WTC11 (cell line): ENCODE measurements at regions not wholly inside any gene's neighbourhood (a gene's known extent, or its start where the extent isn't known, plus 50 kb on each side); places are given as distances from the start of the nearest gene placed in this dataset.

Experiments
- ATAC-seq: fragments of 200-7000 bp; cut with Tn5 transposase; 2 replicates; pipeline ENCODE4 v1.10.0; 2021; ENCODE audit warnings: mild to moderate bottlenecking, moderate library complexity
- CTCF ChIA-PET: fragments of 300-600 bp; sonication (Branson Sonifier 250); formaldehyde crosslinking; loops from one replicate; lab custom pipeline; 2021; ENCODE audit warnings: antibody characterized with exemption; lab: Charles Lee
- POLR2A ChIA-PET: fragments of 350-600 bp; sonication (Branson Sonifier 250); formaldehyde crosslinking; loops from one replicate; lab custom pipeline; 2021; ENCODE audit warnings: antibody characterized with exemption; lab: Charles Lee
- DNase-seq: peaks from one replicate; pipeline ENCODE4 v3.0.0; 2021; ENCODE audit warnings: low spot score
- H3K27ac Mint-ChIP-seq: 2 replicates; pipeline ENCODE4 v1.8.0; 2021; ENCODE audit warnings: mixed read lengths
- H3K27me3 Mint-ChIP-seq: 2 replicates; pipeline ENCODE4 v1.8.0; 2021; ENCODE audit warnings: low read depth, mild to moderate bottlenecking, moderate library complexity, mixed read lengths
- H3K36me3 Mint-ChIP-seq: 2 replicates; pipeline ENCODE4 v1.8.0; 2021; ENCODE audit warnings: mixed read lengths
- H3K4me1 Mint-ChIP-seq: 2 replicates; pipeline ENCODE4 v1.8.0; 2022; ENCODE audit warnings: mixed read lengths
- H3K4me3 Mint-ChIP-seq: 2 replicates; pipeline ENCODE4 v1.8.0; 2021; ENCODE audit warnings: mild to moderate bottlenecking, moderate library complexity, mixed read lengths
- H3K9me3 Mint-ChIP-seq: 2 replicates; pipeline ENCODE4 v1.8.0; 2021; ENCODE audit warnings: mixed read lengths
- FOXP1 ChIP-seq: sonication (generic); formaldehyde crosslinking; IDR thresholded peaks from 2 replicates; pipeline ENCODE4 v1.8.0; 2022; ENCODE audit warnings: missing genetic modification reagents, mild to moderate bottlenecking, moderate library complexity, borderline replicate concordance
- GTF2I ChIP-seq: fragments of 250-450 bp; sonication (Bioruptor Pico); conservative IDR thresholded peaks from 2 replicates; pipeline ENCODE4 v1.4.0; 2021; ENCODE audit warnings: mild to moderate bottlenecking
- SMAD3 ChIP-seq: sonication (generic); formaldehyde crosslinking; IDR thresholded peaks from 2 replicates; pipeline ENCODE4 v1.8.0; 2022; ENCODE audit warnings: missing genetic modification reagents, mild to moderate bottlenecking, borderline replicate concordance
- ZBTB43 ChIP-seq: sonication (generic); formaldehyde crosslinking; IDR thresholded peaks from 2 replicates; pipeline ENCODE4 v1.8.1; 2023; ENCODE audit warnings: mild to moderate bottlenecking, missing genetic modification reagents
- ZNF219 ChIP-seq: sonication (generic); formaldehyde crosslinking; IDR thresholded peaks from 2 replicates; pipeline ENCODE4 v1.8.0; 2023; ENCODE audit warnings: missing genetic modification reagents, mild to moderate bottlenecking, borderline replicate concordance
- ZNF281 ChIP-seq: sonication (generic); formaldehyde crosslinking; IDR thresholded peaks from 2 replicates; pipeline ENCODE4 v1.8.0; 2023; ENCODE audit warnings: mild to moderate bottlenecking, missing genetic modification reagents
- ZNF396 ChIP-seq: fragments of 250-450 bp; sonication (Bioruptor Pico); IDR thresholded peaks from 2 replicates; pipeline ENCODE4 v1.8.0; 2021; ENCODE audit warnings: mild to moderate bottlenecking, moderate library complexity, borderline replicate concordance
- ZNF416 ChIP-seq: fragments of 250-450 bp; sonication (Bioruptor Pico); IDR thresholded peaks from 2 replicates; pipeline ENCODE4 v1.9.0; 2021; ENCODE audit warnings: mild to moderate bottlenecking, inconsistent platforms
- ZNF512 ChIP-seq: sonication (generic); formaldehyde crosslinking; IDR thresholded peaks from 2 replicates; pipeline ENCODE4 v1.8.1; 2022; ENCODE audit warnings: missing genetic modification reagents, borderline replicate concordance
- TF ChIP-seq, protein P1 (sequence below): sonication (generic); formaldehyde crosslinking; IDR thresholded peaks from 2 replicates; pipeline ENCODE4 v1.8.1; 2023; ENCODE audit warnings: mild to moderate bottlenecking, moderate library complexity, missing genetic modification reagents
- TF ChIP-seq, protein P2 (sequence below): sonication (generic); formaldehyde crosslinking; IDR thresholded peaks from 2 replicates; pipeline ENCODE4 v1.8.0; 2022; ENCODE audit warnings: mild to moderate bottlenecking, missing genetic modification reagents
- TF ChIP-seq, protein P3 (sequence below): fragments of 250-450 bp; sonication (Bioruptor Pico); IDR thresholded peaks from 2 replicates; pipeline ENCODE4 v2.1.2; 2022; ENCODE audit warnings: mild to moderate bottlenecking, moderate library complexity

DNA sequence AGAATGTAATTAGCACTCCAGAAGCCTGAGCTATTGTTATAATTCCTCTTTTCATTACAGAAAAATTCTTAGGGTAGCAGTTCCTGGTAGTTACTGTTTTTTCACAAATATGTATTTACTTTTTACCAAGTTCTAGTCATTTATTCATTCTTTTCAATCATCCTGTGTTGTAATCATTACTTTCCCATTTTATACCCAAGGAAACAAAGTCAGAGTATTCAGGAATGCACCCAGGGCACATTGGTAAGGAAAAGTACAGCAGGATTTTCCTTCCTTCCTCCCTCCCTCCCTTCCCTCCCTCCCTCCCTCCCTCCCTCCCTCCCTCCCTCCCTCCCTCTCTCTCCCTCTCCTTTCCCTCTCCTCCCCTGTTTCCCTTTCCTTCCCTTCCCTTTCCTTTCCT lies 115.9 kb upstream of the RBFOX1 start:
- no peak for ATAC-seq

DNA sequence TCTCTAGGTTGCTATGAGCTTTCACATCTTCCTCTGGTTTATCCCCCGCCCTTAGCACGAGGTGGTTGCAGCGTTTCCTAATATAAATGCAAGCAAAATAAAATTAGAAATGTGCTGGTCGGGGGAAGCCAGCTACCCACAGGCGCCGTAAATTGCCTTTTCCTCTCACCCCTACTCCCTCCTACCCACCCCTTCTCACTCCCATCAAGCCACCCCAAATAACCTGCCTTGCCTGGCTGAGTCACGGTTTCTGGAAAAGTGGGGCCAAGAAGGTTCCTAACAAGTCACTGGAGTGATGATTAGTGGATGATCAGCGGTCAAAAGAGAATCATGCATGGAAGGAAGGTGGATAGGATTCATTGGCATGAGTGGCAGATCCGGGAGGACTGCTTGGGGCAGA lies 120.9 kb upstream of the RBFOX1 start:
- H3K27ac Mint-ChIP-seq = no peak overlapping the region
- peaks cover 69% of the 10 kb centered on the region for H3K36me3 Mint-ChIP-seq
- TF ChIP-seq, protein P1, sequence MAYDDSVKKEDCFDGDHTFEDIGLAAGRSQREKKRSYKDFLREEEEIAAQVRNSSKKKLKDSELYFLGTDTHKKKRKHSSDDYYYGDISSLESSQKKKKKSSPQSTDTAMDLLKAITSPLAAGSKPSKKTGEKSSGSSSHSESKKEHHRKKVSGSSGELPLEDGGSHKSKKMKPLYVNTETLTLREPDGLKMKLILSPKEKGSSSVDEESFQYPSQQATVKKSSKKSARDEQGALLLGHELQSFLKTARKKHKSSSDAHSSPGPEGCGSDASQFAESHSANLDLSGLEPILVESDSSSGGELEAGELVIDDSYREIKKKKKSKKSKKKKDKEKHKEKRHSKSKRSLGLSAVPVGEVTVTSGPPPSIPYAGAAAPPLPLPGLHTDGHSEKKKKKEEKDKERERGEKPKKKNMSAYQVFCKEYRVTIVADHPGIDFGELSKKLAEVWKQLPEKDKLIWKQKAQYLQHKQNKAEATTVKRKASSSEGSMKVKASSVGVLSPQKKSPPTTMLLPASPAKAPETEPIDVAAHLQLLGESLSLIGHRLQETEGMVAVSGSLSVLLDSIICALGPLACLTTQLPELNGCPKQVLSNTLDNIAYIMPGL (CRISPR knock-in tag) = no peak
- no peak for TF ChIP-seq ZBTB43 (CRISPR knock-in tag)
- no peak for TF ChIP-seq ZNF416 (CRISPR knock-in tag)
- TF ChIP-seq ZNF396 = no peak
- TF ChIP-seq SMAD3 = no peak
- no peak for TF ChIP-seq GTF2I (CRISPR knock-in tag)
- no peak for TF ChIP-seq FOXP1 (CRISPR knock-in tag)
- no peak for TF ChIP-seq ZNF512 (CRISPR knock-in tag)
- TF ChIP-seq, protein P2, sequence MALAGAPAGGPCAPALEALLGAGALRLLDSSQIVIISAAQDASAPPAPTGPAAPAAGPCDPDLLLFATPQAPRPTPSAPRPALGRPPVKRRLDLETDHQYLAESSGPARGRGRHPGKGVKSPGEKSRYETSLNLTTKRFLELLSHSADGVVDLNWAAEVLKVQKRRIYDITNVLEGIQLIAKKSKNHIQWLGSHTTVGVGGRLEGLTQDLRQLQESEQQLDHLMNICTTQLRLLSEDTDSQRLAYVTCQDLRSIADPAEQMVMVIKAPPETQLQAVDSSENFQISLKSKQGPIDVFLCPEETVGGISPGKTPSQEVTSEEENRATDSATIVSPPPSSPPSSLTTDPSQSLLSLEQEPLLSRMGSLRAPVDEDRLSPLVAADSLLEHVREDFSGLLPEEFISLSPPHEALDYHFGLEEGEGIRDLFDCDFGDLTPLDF (CRISPR knock-in tag) = no peak
- TF ChIP-seq ZNF281 (CRISPR knock-in tag) = no peak
- ATAC-seq (no peak), DNase-seq (no peak)
- peaks cover 83% of the 10 kb centered on the region for H3K9me3 Mint-ChIP-seq
- ChIA-PET CTCF (no interaction called here), POLR2A (no interaction called here)
- H3K27me3 Mint-ChIP-seq = peaks cover 20% of the 10 kb centered on the region
- no peaks in the 10 kb centered on the region for H3K4me1 Mint-ChIP-seq
- H3K4me3 Mint-ChIP-seq = no peak overlapping the region

More for the DNA sequence above, 115.9 kb upstream of the RBFOX1 start:
- peaks cover 75% of the 10 kb centered on the region for H3K36me3 Mint-ChIP-seq
- no peak for DNase-seq
- H3K4me1 Mint-ChIP-seq = no peaks in the 10 kb centered on the region
- H3K27me3 Mint-ChIP-seq = peaks cover 30% of the 10 kb centered on the region
- POLR2A ChIA-PET = no interaction called here
- TF ChIP-seq, protein P3, sequence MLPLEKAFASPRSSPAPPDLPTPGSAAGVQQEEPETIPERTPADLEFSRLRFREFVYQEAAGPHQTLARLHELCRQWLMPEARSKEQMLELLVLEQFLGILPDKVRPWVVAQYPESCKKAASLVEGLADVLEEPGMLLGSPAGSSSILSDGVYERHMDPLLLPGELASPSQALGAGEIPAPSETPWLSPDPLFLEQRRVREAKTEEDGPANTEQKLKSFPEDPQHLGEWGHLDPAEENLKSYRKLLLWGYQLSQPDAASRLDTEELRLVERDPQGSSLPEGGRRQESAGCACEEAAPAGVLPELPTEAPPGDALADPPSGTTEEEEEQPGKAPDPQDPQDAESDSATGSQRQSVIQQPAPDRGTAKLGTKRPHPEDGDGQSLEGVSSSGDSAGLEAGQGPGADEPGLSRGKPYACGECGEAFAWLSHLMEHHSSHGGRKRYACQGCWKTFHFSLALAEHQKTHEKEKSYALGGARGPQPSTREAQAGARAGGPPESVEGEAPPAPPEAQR (CRISPR knock-in tag) = no peak
- TF ChIP-seq ZNF512 (CRISPR knock-in tag) = no peak
- no peak for TF ChIP-seq ZNF219 (CRISPR knock-in tag)
- H3K27ac Mint-ChIP-seq = no peak overlapping the region
- CTCF ChIA-PET = no interaction called here
- peaks cover 87% of the 10 kb centered on the region for H3K9me3 Mint-ChIP-seq
- no peak overlapping the region for H3K4me3 Mint-ChIP-seq
